Transverse colon (tissue), 4 donors: ENCODE measurements at regions not wholly inside any gene's neighbourhood (a gene's known extent, or its start where the extent isn't known, plus 50 kb on each side); places are given as distances from the start of the nearest gene placed in this dataset.

Experiments
- DNase-seq: peaks from one replicate; pipeline ENCODE4 v3.0.0-alpha.2; 2019
- H3K27ac ChIP-seq, 4 donors: fragments of 200-600 bp; sonication (generic); 2 replicates each; pipeline ENCODE4 v1.5.1; 2016 to 2018; ENCODE audit warnings: inconsistent platforms in 4 of 4
- H3K27me3 ChIP-seq: fragments of 200-600 bp; sonication (generic); 2 replicates; pipeline ENCODE4 v1.5.1; 2017; ENCODE audit warnings: inconsistent platforms
- H3K36me3 ChIP-seq, 4 donors: fragments of 200-600 bp; sonication (generic); 2 replicates each; pipeline ENCODE4 v1.5.1; 2017 to 2019; ENCODE audit warnings: inconsistent platforms in 4 of 4
- H3K4me1 ChIP-seq, 4 donors: fragments of 200-600 bp; sonication (generic); 2 replicates each; pipeline ENCODE4 v1.5.1; 2017 to 2020; ENCODE audit warnings: inconsistent platforms in 4 of 4
- H3K4me3 ChIP-seq, 4 donors: fragments of 200-600 bp; sonication (generic); 1 replicate in 1 of 4; 2 replicates in 3 of 4; pipeline versions ENCODE4 v1.5.1 to v1.6.1; 2017 to 2019; ENCODE audit warnings: inconsistent platforms in 4 of 4
- H3K9me3 ChIP-seq, 2 donors: fragments of 200-600 bp; sonication (generic); 2 replicates each; pipeline ENCODE4 v1.5.1; 2017 to 2019; ENCODE audit warnings: inconsistent platforms in 2 of 2
- EP300 ChIP-seq: sonication (generic); formaldehyde crosslinking; IDR thresholded peaks from one replicate; pipeline ENCODE4 v1.6.1; 2017; ENCODE audit warnings: antibody characterized with exemption, low read depth
- POLR2A ChIP-seq: fragments of 450-650 bp; IDR thresholded peaks from one replicate; pipeline ENCODE4 v1.6.1; 2016; ENCODE audit warnings: antibody characterized with exemption, mild to moderate bottlenecking, moderate library complexity
- POLR2AphosphoS5 ChIP-seq, 3 donors: sonication (generic); formaldehyde crosslinking; IDR thresholded peaks; one replicate each; pipeline ENCODE4 v1.6.1; 2016; ENCODE audit warnings: antibody characterized with exemption in 3 of 3
- WGBS, 2 donors: methylation state at CpG; one replicate each; pipeline ENCODE4 v1.1.5; 2018; ENCODE audit warnings: low coverage in 1 of 2; 5-methylcytosine and 5-hydroxymethylcytosine counted together
- in situ Hi-C, 4 donors: fragments of 200-750 bp; cut with MboI; loops; one replicate each; pipeline versions ENCODE4 v1.15.0 to v1.15.1; 2017; ENCODE audit warnings: low sequenced_read_pairs in 3 of 4, low pct_ligation_motif_present in 1 of 4, low pct_unique_long_range_greater_than_20kb in 1 of 4
- intact Hi-C: fragments of 100-400 bp; cut with DNase I; formaldehyde crosslinking; loops from one replicate; pipeline ENCODE4 v1.15.1; 2023; ENCODE audit warnings: low total_unique reads
- TF ChIP-seq, protein P1 (sequence below), 5 experiments: fragments of 200-600 bp in 3 of 5; fragments of 450-650 bp in 2 of 5; sonication (generic) in 3 of 5; IDR thresholded peaks; 1 replicate in 2 of 5; 2 replicates in 3 of 5; pipeline ENCODE4 v1.5.1; 2016 to 2017; ENCODE audit warnings: antibody characterized with exemption in 5 of 5, inconsistent platforms in 3 of 5, mild to moderate bottlenecking in 2 of 5, moderate library complexity in 1 of 5

DNA sequence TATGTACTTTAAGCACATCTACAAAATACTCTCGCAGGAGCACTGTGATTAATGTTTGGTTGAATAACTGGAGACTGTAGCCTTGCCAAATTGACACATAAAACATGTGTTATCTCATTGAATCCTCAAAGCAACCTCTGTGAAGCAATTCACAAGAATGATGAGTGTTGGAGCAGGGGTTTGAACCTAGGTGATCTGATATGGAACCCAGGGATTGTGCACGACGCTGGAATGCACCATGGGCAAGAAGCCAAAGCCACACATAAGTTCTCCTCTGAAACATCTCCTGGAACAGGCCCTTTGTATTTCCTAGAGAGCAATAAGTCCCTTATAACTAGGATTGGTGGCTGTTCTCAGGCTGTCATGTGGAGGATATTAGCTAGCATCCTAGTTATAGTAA lies 124.6 kb upstream of the IVNS1ABP start:
- TF ChIP-seq POLR2A, result no peak
- TF ChIP-seq EP300, result no peak
- no peak for TF ChIP-seq POLR2AphosphoS5 (IDR thresholded peaks at IDR 0.05)
- TF ChIP-seq, protein P1, sequence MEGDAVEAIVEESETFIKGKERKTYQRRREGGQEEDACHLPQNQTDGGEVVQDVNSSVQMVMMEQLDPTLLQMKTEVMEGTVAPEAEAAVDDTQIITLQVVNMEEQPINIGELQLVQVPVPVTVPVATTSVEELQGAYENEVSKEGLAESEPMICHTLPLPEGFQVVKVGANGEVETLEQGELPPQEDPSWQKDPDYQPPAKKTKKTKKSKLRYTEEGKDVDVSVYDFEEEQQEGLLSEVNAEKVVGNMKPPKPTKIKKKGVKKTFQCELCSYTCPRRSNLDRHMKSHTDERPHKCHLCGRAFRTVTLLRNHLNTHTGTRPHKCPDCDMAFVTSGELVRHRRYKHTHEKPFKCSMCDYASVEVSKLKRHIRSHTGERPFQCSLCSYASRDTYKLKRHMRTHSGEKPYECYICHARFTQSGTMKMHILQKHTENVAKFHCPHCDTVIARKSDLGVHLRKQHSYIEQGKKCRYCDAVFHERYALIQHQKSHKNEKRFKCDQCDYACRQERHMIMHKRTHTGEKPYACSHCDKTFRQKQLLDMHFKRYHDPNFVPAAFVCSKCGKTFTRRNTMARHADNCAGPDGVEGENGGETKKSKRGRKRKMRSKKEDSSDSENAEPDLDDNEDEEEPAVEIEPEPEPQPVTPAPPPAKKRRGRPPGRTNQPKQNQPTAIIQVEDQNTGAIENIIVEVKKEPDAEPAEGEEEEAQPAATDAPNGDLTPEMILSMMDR (IDR thresholded peaks at IDR 0.05), result no peak
- in situ Hi-C loops (no loop called here), intact Hi-C loops (no loop called here)
- 53 to 63% methylated on average over 3 of the region's 3 CpGs for WGBS, 2 donors
- Histone ChIP-seq H3K4me1 (peaks cover 0 to 3% (median 0%) of the 10 kb centered on the region in 4 donors), H3K9me3 (no peaks in the 10 kb centered on the region), H3K36me3 (no peaks in the 10 kb centered on the region), H3K4me3 (no peak overlapping the region), H3K27me3 (no peaks in the 10 kb centered on the region), H3K27ac (no peak overlapping the region)
- no peak for DNase-seq

DNA sequence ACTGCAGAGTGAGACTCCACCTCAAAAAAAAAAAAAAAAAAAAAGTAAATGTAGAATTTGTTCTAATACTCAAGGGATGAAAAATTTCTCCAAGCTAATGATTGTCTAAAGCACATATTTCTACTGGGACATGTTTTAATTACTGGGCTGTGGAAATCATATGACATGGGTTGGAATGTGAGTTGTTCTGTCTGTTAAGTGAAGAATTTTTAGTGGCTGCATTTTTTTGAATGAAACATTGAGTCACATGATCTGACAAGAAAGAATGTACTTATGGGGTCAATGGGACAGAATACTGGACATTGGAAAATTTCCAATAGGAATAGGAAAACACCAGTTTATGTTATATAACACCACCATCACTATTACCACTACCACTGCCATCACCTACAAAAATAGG lies 123.8 kb upstream of the IVNS1ABP start:
- intact Hi-C loops (no loop called here), in situ Hi-C loops (no loop called here)
- Histone ChIP-seq H3K9me3 (no peaks in the 10 kb centered on the region), H3K27ac (no peak overlapping the region), H3K4me1 (peaks cover 0 to 3% (median 0%) of the 10 kb centered on the region in 4 donors), H3K36me3 (no peaks in the 10 kb centered on the region), H3K4me3 (no peak overlapping the region), H3K27me3 (no peaks in the 10 kb centered on the region)
- TF ChIP-seq EP300 (no peak), POLR2A (no peak), POLR2AphosphoS5 (IDR thresholded peaks at IDR 0.05) (no peak)
- TF ChIP-seq, protein P1 (IDR thresholded peaks at IDR 0.05), result no peak
- DNase-seq, result no peak

DNA sequence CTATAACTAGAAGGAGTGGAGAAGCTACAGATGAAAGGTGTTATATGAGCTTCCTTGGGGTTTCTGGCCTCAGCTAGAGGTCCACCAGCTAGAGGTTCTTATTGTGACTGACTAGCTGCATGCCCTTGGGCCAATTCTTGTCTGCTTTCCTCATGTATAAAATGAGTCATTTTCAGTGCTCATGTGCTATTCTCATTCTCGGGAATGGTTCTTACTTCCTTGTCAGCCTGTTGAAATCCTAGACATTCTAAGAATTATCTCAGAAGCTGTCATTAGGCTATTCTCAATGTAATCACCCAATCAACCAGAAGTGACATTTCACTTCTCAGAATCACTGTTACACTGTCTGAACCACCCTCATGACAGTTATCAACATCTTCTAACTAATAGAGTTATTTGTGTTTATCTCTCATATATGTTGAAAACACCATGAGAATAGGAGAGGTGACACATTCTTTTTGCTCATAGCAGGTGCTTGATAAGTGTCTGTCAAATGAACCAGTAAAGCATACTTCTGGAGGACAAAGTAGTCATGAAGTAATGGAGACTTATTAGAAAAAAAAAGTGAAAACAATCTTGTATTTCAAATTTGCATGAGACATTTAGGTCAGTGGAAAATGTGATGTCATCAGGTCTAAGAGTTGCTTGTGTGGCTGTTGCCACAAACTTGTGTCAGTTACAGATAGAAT lies 122.8 kb upstream of the IVNS1ABP start:
- no peaks in the 10 kb centered on the region for H3K27me3 ChIP-seq
- H3K27ac ChIP-seq, result no peak overlapping the region
- in situ Hi-C loops, result no loop called here
- H3K36me3 ChIP-seq, result no peaks in the 10 kb centered on the region
- intact Hi-C loops, result no loop called here
- no peak for DNase-seq
- WGBS, 2 donors, result 75% methylated on average over 1 of the region's 1 CpG; no CpG with 5 or more reads in 1 of the 2 donors
- H3K9me3 ChIP-seq, result no peaks in the 10 kb centered on the region
- no peak for TF ChIP-seq POLR2A
- TF ChIP-seq POLR2AphosphoS5 (IDR thresholded peaks at IDR 0.05), result no peak
- TF ChIP-seq EP300, result no peak
- TF ChIP-seq, protein P1 (IDR thresholded peaks at IDR 0.05), result no peak
- peaks cover 0 to 3% (median 0%) of the 10 kb centered on the region in 4 donors for H3K4me1 ChIP-seq
- H3K4me3 ChIP-seq, result no peak overlapping the region

DNA sequence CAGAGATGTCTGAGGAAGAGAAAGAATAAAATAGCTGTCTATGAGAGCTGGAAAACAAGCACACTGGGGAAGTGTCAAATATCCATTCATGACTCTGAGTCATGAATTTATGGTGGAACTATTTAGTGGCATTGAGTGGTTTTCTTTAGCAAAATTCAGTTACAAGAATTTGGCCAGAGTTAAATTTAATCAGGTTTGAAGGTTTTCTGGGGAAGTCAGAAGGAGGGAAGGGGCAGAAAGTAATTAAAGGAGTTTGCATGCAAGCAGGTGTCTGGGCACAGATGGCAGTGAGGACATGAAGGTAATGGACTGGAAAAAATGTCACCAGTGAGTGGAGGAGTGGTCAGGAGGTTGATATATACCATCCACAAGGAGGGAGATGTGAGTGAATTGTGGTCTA lies 121.9 kb upstream of the IVNS1ABP start:
- DNase-seq, result no peak
- in situ Hi-C loops (no loop called here), intact Hi-C loops (no loop called here)
- Histone ChIP-seq H3K36me3 (no peaks in the 10 kb centered on the region), H3K27ac (no peak overlapping the region), H3K4me1 (peaks cover 0 to 3% (median 0%) of the 10 kb centered on the region in 4 donors), H3K27me3 (no peaks in the 10 kb centered on the region), H3K4me3 (no peak overlapping the region), H3K9me3 (no peaks in the 10 kb centered on the region)
- TF ChIP-seq, protein P1 (IDR thresholded peaks at IDR 0.05), result no peak
- TF ChIP-seq EP300 (no peak), POLR2A (no peak), POLR2AphosphoS5 (IDR thresholded peaks at IDR 0.05) (no peak)
